ENCODE measurements at regions not wholly inside any gene's neighbourhood (a gene's known extent, or its start where the extent isn't known, plus 50 kb on each side); places are given as distances from the start of the nearest gene placed in this dataset.

GRCh38 chr19:28949027-28949426 lies 263.9 kb downstream of the UQCRFS1 start:
- DNase-seq (ENCODE audit: low read depth): no peak
- ChIA-PET POLR2A (no interaction called here), CTCF (no interaction called here)
- Histone ChIP-seq H3K4me3 (ENCODE audit: low read depth, low read length) (no peak overlapping the region), H3K27me3 (ENCODE audit: control insufficient read depth, insufficient read depth, low read length) (no peaks in the 10 kb centered on the region), H3K36me3 (ENCODE audit: control insufficient read depth, insufficient read depth, low read length) (no peaks in the 10 kb centered on the region)
- no peak for TF ChIP-seq CTCF (IDR thresholded peaks at IDR 0.05; ENCODE audit: insufficient read depth, low read depth, low read length)

- no peak for DNase-seq (ENCODE audit: low read depth)
- no peak overlapping the region for H3K4me3 ChIP-seq (ENCODE audit: low read depth, low read length)
- no peaks in the 10 kb centered on the region for H3K27me3 ChIP-seq (ENCODE audit: control insufficient read depth, insufficient read depth, low read length)
- H3K36me3 ChIP-seq (ENCODE audit: control insufficient read depth, insufficient read depth, low read length): no peaks in the 10 kb centered on the region
- ChIA-PET POLR2A (no interaction called here), CTCF (no interaction called here)
- TF ChIP-seq CTCF (IDR thresholded peaks at IDR 0.05; ENCODE audit: insufficient read depth, low read depth, low read length): no peak
Measured at GRCh38 chr19:28948566-28948965, 264.4 kb downstream of the UQCRFS1 start.

DNA sequence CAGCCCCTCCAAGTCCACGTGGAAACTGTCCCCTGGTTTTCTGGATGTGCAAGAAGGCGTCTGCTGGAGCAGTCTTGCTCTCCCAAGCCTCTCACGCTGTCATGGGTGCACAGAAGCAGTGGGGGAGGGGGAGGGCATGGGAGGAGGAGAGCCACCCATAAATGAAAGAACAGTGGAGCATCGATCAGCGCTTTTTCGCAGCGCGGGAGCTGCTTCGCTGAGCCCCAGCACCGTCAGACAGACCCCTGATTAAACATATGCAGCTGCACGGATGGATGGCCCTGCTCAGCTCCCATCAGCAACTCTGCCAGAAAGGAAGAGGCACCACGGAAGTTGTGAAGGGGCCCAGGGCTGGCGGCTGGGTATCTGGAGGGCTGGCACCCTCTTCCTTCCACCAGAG lies 264.9 kb downstream of the UQCRFS1 start:
- Histone ChIP-seq H3K4me3 (ENCODE audit: low read depth, low read length) (no peak overlapping the region), H3K36me3 (ENCODE audit: control insufficient read depth, insufficient read depth, low read length) (no peaks in the 10 kb centered on the region), H3K27me3 (ENCODE audit: control insufficient read depth, insufficient read depth, low read length) (no peaks in the 10 kb centered on the region)
- ChIA-PET CTCF (no interaction called here), POLR2A (no interaction called here)
- no peak for DNase-seq (ENCODE audit: low read depth)
- TF ChIP-seq CTCF (IDR thresholded peaks at IDR 0.05; ENCODE audit: insufficient read depth, low read depth, low read length): no peak

GRCh38 chr19:28943651-28944050 lies 269.3 kb downstream of the UQCRFS1 start:
- ChIA-PET POLR2A (no interaction called here), CTCF (interaction anchor here (1.1 kb wide), 1 partner anchor 19 kb away, joined by 3 read pairs; no protein-coding TSS in a partner anchor)
- Histone ChIP-seq H3K27me3 (ENCODE audit: control insufficient read depth, insufficient read depth, low read length) (no peaks in the 10 kb centered on the region), H3K4me3 (ENCODE audit: low read depth, low read length) (no peak overlapping the region), H3K36me3 (ENCODE audit: control insufficient read depth, insufficient read depth, low read length) (no peaks in the 10 kb centered on the region)
- TF ChIP-seq CTCF (IDR thresholded peaks at IDR 0.05; ENCODE audit: insufficient read depth, low read depth, low read length): no peak
- no peak for DNase-seq (ENCODE audit: low read depth)

DNA sequence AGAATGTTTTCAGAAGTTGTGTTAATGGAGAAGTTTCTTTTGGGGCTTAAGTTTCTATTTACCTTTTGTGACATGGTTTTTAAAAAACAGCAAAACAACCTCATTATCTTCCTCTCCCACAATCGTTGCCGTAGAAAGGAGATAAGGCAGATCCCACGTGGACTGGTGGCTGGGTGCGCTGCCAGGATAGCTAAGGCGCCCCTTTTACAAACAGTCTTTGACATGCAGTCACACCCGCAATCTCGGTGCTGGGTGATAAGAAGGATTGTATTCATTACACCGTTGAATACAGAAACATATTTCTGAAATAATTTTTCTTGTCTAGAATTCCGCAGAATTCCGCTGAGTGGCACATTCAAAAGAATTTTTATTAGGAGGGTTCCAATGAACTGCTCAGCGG lies 271.1 kb downstream of the UQCRFS1 start:
- DNase-seq (ENCODE audit: low read depth): no peak
- Histone ChIP-seq H3K36me3 (ENCODE audit: control insufficient read depth, insufficient read depth, low read length) (no peaks in the 10 kb centered on the region), H3K27me3 (ENCODE audit: control insufficient read depth, insufficient read depth, low read length) (no peaks in the 10 kb centered on the region), H3K4me3 (ENCODE audit: low read depth, low read length) (no peak overlapping the region)
- POLR2A ChIA-PET: no interaction called here
- CTCF ChIA-PET: no interaction called here
- TF ChIP-seq CTCF (IDR thresholded peaks at IDR 0.05; ENCODE audit: insufficient read depth, low read depth, low read length): no peak

Measured in BJ (cell line).